IMR-90 (cell line): ENCODE measurements at regions not wholly inside any gene's neighbourhood (a gene's known extent, or its start where the extent isn't known, plus 50 kb on each side); places are given as distances from the start of the nearest gene placed in this dataset.

Source experiments
- ATAC-seq: fragments of 200-7000 bp; cut with Tn5 transposase; 2 replicates; pipeline ENCODE4 v1.9.1; 2020; ENCODE audit warnings: low read depth, mild to moderate bottlenecking, moderate library complexity
- BruUV-seq: library from RNA; stranded (reverse); fragments of 400-500 nt; replicated peaks from 2 replicates; lab custom pipeline; 2021; lab: Mats Ljungman, UMichigan
- CTCF ChIA-PET: fragments of 300-600 bp; formaldehyde crosslinking; extraction: SDS; loops from one replicate; lab custom pipeline; 2021; ENCODE audit warnings: antibody characterized with exemption; lab: Yijun Ruan, JAX
- POLR2A ChIA-PET: fragments of 300-600 bp; sonication (Branson Sonifier 250); formaldehyde crosslinking; loops from one replicate; lab custom pipeline; 2022; ENCODE audit warnings: antibody characterized with exemption; ENCODE audit not compliant: unreplicated experiment; lab: Charles Lee
- DNase-seq: peaks from one replicate; pipeline ENCODE4 v3.0.0; 2013
- H2AFZ ChIP-seq: replicated peaks from 2 replicates; pipeline ENCODE3; 2013; ENCODE audit warnings: low read length, mild to moderate bottlenecking; ENCODE audit not compliant: poor library complexity
- H2AK5ac ChIP-seq: 2 replicates; pipeline ENCODE4 v1.6.1; 2013; ENCODE audit warnings: low read depth, low read length, inconsistent platforms
- H2AK9ac ChIP-seq: replicated peaks from 2 replicates; pipeline ENCODE3; 2013; ENCODE audit warnings: mild to moderate bottlenecking, low read depth, low read length, moderate library complexity; ENCODE audit not compliant: poor library complexity
- H2BK120ac ChIP-seq: 2 replicates; pipeline ENCODE4 v1.6.1; 2013; ENCODE audit warnings: low read depth, low read length, inconsistent platforms
- H2BK15ac ChIP-seq: 3 replicates; pipeline ENCODE4 v1.6.1; 2013; ENCODE audit warnings: low read depth, low read length, inconsistent platforms
- H2BK20ac ChIP-seq: 2 replicates; pipeline ENCODE4 v1.6.1; 2013; ENCODE audit warnings: low read depth, mild to moderate bottlenecking, inconsistent platforms, low read length, moderate library complexity
- H2BK5ac ChIP-seq: 2 replicates; pipeline ENCODE4 v1.6.1; 2013; ENCODE audit warnings: mild to moderate bottlenecking, low read depth, low read length, inconsistent platforms; ENCODE audit not compliant: poor library complexity, severe bottlenecking
- H3K14ac ChIP-seq: replicated peaks from 2 replicates; pipeline ENCODE4 v1.6.1; 2013; ENCODE audit warnings: low read depth, low read length, inconsistent platforms
- H3K18ac ChIP-seq: 2 replicates; pipeline ENCODE4 v1.6.1; 2013; ENCODE audit warnings: low read depth, low read length, control low read depth
- H3K23ac ChIP-seq: 2 replicates; pipeline ENCODE4 v1.6.1; 2013; ENCODE audit warnings: low read depth, low read length, inconsistent platforms
- H3K27ac ChIP-seq: 2 replicates; pipeline ENCODE4 v1.5.1; 2013; ENCODE audit warnings: mild to moderate bottlenecking, control low read depth, low read length; ENCODE audit not compliant: insufficient read depth
- H3K27me3 ChIP-seq: 2 replicates; pipeline ENCODE4 v1.6.1; 2013; ENCODE audit warnings: low read length; ENCODE audit not compliant: control insufficient read depth, insufficient read depth
- H3K36me3 ChIP-seq: 2 replicates; pipeline ENCODE4 v1.6.1; 2013; ENCODE audit warnings: low read length, mixed read lengths; ENCODE audit not compliant: control insufficient read depth, insufficient read depth
- H3K4ac ChIP-seq: 2 replicates; pipeline ENCODE4 v1.6.1; 2013; ENCODE audit warnings: low read depth, low read length, inconsistent platforms
- H3K4me1 ChIP-seq: 2 replicates; pipeline ENCODE4 v1.6.1; 2013; ENCODE audit warnings: low read length, mixed read lengths; ENCODE audit not compliant: control insufficient read depth, insufficient read depth
- H3K4me2 ChIP-seq: 2 replicates; pipeline ENCODE4 v1.6.1; 2013; ENCODE audit warnings: low read depth, mild to moderate bottlenecking, control low read depth, low read length, moderate library complexity
- H3K4me3 ChIP-seq: 2 replicates; pipeline ENCODE4 v1.5.1; 2013; ENCODE audit warnings: low read depth, mild to moderate bottlenecking, control low read depth, low read length, moderate library complexity; ENCODE audit not compliant: insufficient read depth
- H3K56ac ChIP-seq: 2 replicates; pipeline ENCODE4 v1.6.1; 2013; ENCODE audit warnings: low read length, inconsistent platforms; ENCODE audit not compliant: insufficient read depth; ENCODE audit errors: extremely low read depth
- H3K79me1 ChIP-seq, 2 experiments: 2 replicates each; pipeline ENCODE4 v1.6.1; 2013; ENCODE audit warnings: low read length in 2 of 2, inconsistent platforms in 1 of 2, low read depth in 1 of 2
- H3K9ac ChIP-seq: 2 replicates; pipeline ENCODE4 v1.6.1; 2013; ENCODE audit warnings: low read depth, low read length, control low read depth
- H3K9me1 ChIP-seq: 2 replicates; pipeline ENCODE4 v1.6.1; 2013; ENCODE audit warnings: low read length, inconsistent platforms; ENCODE audit not compliant: insufficient read depth
- H3K9me3 ChIP-seq: 2 replicates; pipeline ENCODE4 v1.6.1; 2013; ENCODE audit warnings: low read length; ENCODE audit not compliant: control insufficient read depth, insufficient read depth
- H4K20me1 ChIP-seq: 2 replicates; pipeline ENCODE4 v1.6.1; 2013; ENCODE audit warnings: low read length, inconsistent platforms; ENCODE audit not compliant: insufficient read depth
- H4K5ac ChIP-seq: 2 replicates; pipeline ENCODE4 v1.6.1; 2013; ENCODE audit warnings: mild to moderate bottlenecking, low read depth, low read length, control low read depth
- H4K8ac ChIP-seq, 2 experiments: 2 replicates each; pipeline ENCODE4 v1.6.1; 2013; ENCODE audit warnings: low read depth in 2 of 2, low read length in 2 of 2, control low read depth in 1 of 2, inconsistent platforms in 1 of 2
- H4K91ac ChIP-seq: 2 replicates; pipeline ENCODE4 v1.6.1; 2013; ENCODE audit warnings: low read depth, low read length, inconsistent platforms; ENCODE audit not compliant: insufficient read depth
- BHLHE40 ChIP-seq: fragments of 150-350 bp; IDR thresholded peaks from 2 replicates; pipeline ENCODE4 v1.6.1; 2016; ENCODE audit warnings: mild to moderate bottlenecking, low read depth, low read length
- CEBPB ChIP-seq: IDR thresholded peaks from 2 replicates; pipeline ENCODE4 v1.6.1; 2012; ENCODE audit warnings: low read depth, low read length, improper control_type of control experiment
- CHD1 ChIP-seq: IDR thresholded peaks from 2 replicates; pipeline ENCODE4 v1.6.1; 2012; ENCODE audit warnings: low read depth, low read length, improper control_type of control experiment
- CTCF ChIP-seq: conservative IDR thresholded peaks from 2 replicates; pipeline ENCODE4 v1.5.1; 2012; ENCODE audit warnings: mild to moderate bottlenecking, low read depth, low read length, improper control_type of control experiment
- ELK1 ChIP-seq: fragments of 150-350 bp; IDR thresholded peaks from 2 replicates; pipeline ENCODE4 v1.6.1; 2016; ENCODE audit warnings: low read depth, mild to moderate bottlenecking, low read length, moderate library complexity, borderline replicate concordance
- FOS ChIP-seq: fragments of 150-350 bp; IDR thresholded peaks from 2 replicates; pipeline ENCODE4 v1.6.1; 2016; ENCODE audit warnings: low read depth, low read length
- MAFK ChIP-seq: IDR thresholded peaks from 2 replicates; pipeline ENCODE4 v1.6.1; 2012; ENCODE audit warnings: low read depth, low read length, improper control_type of control experiment
- MAZ ChIP-seq: IDR thresholded peaks from 2 replicates; pipeline ENCODE4 v1.6.1; 2012; ENCODE audit warnings: low read depth, mild to moderate bottlenecking, low read length, improper control_type of control experiment, moderate library complexity, borderline replicate concordance
- MXI1 ChIP-seq: IDR thresholded peaks from 2 replicates; pipeline ENCODE4 v1.6.1; 2012; ENCODE audit warnings: low read depth, mild to moderate bottlenecking, low read length, moderate library complexity, borderline replicate concordance
- NFE2L2 ChIP-seq: fragments of 150-350 bp; IDR thresholded peaks from 2 replicates; pipeline ENCODE4 v1.6.1; 2016; ENCODE audit warnings: low read depth, mild to moderate bottlenecking, low read length
- POLR2A ChIP-seq: IDR thresholded peaks from 2 replicates; pipeline ENCODE4 v1.6.1; 2012; ENCODE audit warnings: mild to moderate bottlenecking, low read depth, low read length
- RAD21 ChIP-seq: IDR thresholded peaks from 2 replicates; pipeline ENCODE4 v1.6.1; 2012; ENCODE audit warnings: low read length, improper control_type of control experiment
- RCOR1 ChIP-seq: IDR thresholded peaks from 2 replicates; pipeline ENCODE4 v1.6.1; 2012; ENCODE audit warnings: mild to moderate bottlenecking, low read length, improper control_type of control experiment; ENCODE audit not compliant: insufficient replicate concordance
- RFX5 ChIP-seq: IDR thresholded peaks from 2 replicates; pipeline ENCODE4 v1.8.0; 2012; ENCODE audit warnings: low read depth, mild to moderate bottlenecking, low read length, moderate library complexity
- SMC3 ChIP-seq: fragments of 150-350 bp; IDR thresholded peaks from 2 replicates; pipeline ENCODE4 v1.6.1; 2016; ENCODE audit warnings: low read depth, mild to moderate bottlenecking, antibody characterized with exemption, low read length, moderate library complexity
- USF2 ChIP-seq: fragments of 150-350 bp; IDR thresholded peaks from 2 replicates; pipeline ENCODE4 v1.6.1; 2017; ENCODE audit warnings: mild to moderate bottlenecking, antibody characterized with exemption, low read length, low read depth
- WGBS, 2 experiments: methylation state at CpG; one replicate each; pipeline versions ENCODE4 v1.1.5 to v1.1.7; 2013; ENCODE audit warnings: missing lambda C conversion rate in 2 of 2; ENCODE audit not compliant: insufficient read length in 1 of 2; ENCODE audit errors: extremely low coverage in 2 of 2; 5-methylcytosine and 5-hydroxymethylcytosine counted together
- dilution Hi-C: fragments of 300-500 bp; cut with HindIII; formaldehyde crosslinking; loops from one replicate; pipeline ENCODE4 v1.14.3; 2018; ENCODE audit warnings: low sequenced_read_pairs; ENCODE audit not compliant: unreplicated experiment
- in situ Hi-C: fragments of 300-500 bp; cut with MboI; formaldehyde crosslinking; loops from 3 replicates; pipeline ENCODE4 v1.14.3; 2019; ENCODE audit warnings: low sequenced_read_pairs, inconsistent platforms, mixed read lengths
- intact Hi-C: fragments of 100-400 bp; cut with micrococcal nuclease; formaldehyde crosslinking; loops from 2 replicates; pipeline ENCODE4 v1.10.0; 2022

- no peak for TF ChIP-seq USF2
- no peak for TF ChIP-seq RCOR1
- no peak for TF ChIP-seq NFE2L2
- no peak for TF ChIP-seq CTCF
- TF ChIP-seq RFX5, result no peak
- TF ChIP-seq MAZ, result no peak
- TF ChIP-seq MAFK, result no peak
- no peak for TF ChIP-seq POLR2A
- no peak for TF ChIP-seq BHLHE40
- TF ChIP-seq CHD1, result no peak
- no peak for TF ChIP-seq FOS
- TF ChIP-seq RAD21, result no peak
- no peak for TF ChIP-seq SMC3
- TF ChIP-seq CEBPB, result no peak
- no peak for TF ChIP-seq MXI1
- no peak for TF ChIP-seq ELK1
- no peak for DNase-seq
- Histone ChIP-seq H4K91ac (no peak overlapping the region), H3K18ac (no peak overlapping the region), H2BK5ac (no peak overlapping the region), H2BK15ac (no peak overlapping the region), H2AK5ac (no peak overlapping the region), H3K4ac (no peak overlapping the region), H4K5ac (no peak overlapping the region), H2BK120ac (no peak overlapping the region), H3K9ac (no peak overlapping the region), H4K8ac (no peak overlapping the region), H3K56ac (no peak overlapping the region), H4K20me1 (no peaks in the 10 kb centered on the region), H3K79me1 (no peaks in the 10 kb centered on the region), H3K9me3 (no peaks in the 10 kb centered on the region), H2AK9ac (no peak overlapping the region), H3K4me3 (no peak overlapping the region), H2AFZ (no peak overlapping the region), H3K27ac (no peak overlapping the region), H3K27me3 (no peaks in the 10 kb centered on the region), H3K4me1 (no peaks in the 10 kb centered on the region), H3K4me2 (no peak overlapping the region), H3K36me3 (no peaks in the 10 kb centered on the region), H3K14ac (no peak overlapping the region), H2BK20ac (no peak overlapping the region), H3K23ac (no peak overlapping the region), H3K9me1 (no peaks in the 10 kb centered on the region)
- ATAC-seq, result no peak
- CTCF ChIA-PET, result no interaction called here
- in situ Hi-C loops, result no loop called here
- WGBS, 2 experiments, result no CpG with 5 or more reads among the region's 1 CpG
- POLR2A ChIA-PET, result no interaction called here
- BruUV-seq, result no TSS peak
- dilution Hi-C loops, result no loop called here
- intact Hi-C loops, result no loop called here
Measured at GRCh38 chr7:17437586-17437985, 139.1 kb downstream of the AHR start.
